ENCODE measurements at regions not wholly inside any gene's neighbourhood (a gene's known extent, or its start where the extent isn't known, plus 50 kb on each side); places are given as distances from the start of the nearest gene placed in this dataset.

GRCh38 chr1:30514137-30514654 lies 209.2 kb downstream of the MATN1 start:
- DNase-seq: no peak

- DNase-seq: no peak
Measured at GRCh38 chr1:30513396-30514136, 209.8 kb downstream of the MATN1 start.

GRCh38 chr1:30512914-30513265 lies 210.5 kb downstream of the MATN1 start:
- no peak for DNase-seq

GRCh38 chr1:30511991-30512913 lies 211.1 kb downstream of the MATN1 start:
- no peak for DNase-seq

- no peak for DNase-seq
Measured at GRCh38 chr1:30511563-30511962, 211.8 kb downstream of the MATN1 start.

- DNase-seq: no peak
Measured at GRCh38 chr1:30511106-30511505, 212.3 kb downstream of the MATN1 start.

GRCh38 chr1:30509670-30510069 lies 213.7 kb downstream of the MATN1 start:
- DNase-seq: no peak

- no peak for DNase-seq
Measured at GRCh38 chr1:30508611-30509010, 214.8 kb downstream of the MATN1 start.

GRCh38 chr1:30508175-30508448 lies 215.3 kb downstream of the MATN1 start:
- no peak for DNase-seq

GRCh38 chr1:30507401-30508174 lies 215.8 kb downstream of the MATN1 start:
- DNase-seq: no peak

- no peak for DNase-seq
Measured at GRCh38 chr1:30507016-30507312, 216.4 kb downstream of the MATN1 start.

GRCh38 chr1:30506291-30507015 lies 216.9 kb downstream of the MATN1 start:
- no peak for DNase-seq

GRCh38 chr1:30505853-30506252 lies 217.5 kb downstream of the MATN1 start:
- no peak for DNase-seq

- DNase-seq: no peak
Measured at GRCh38 chr1:30492451-30492850, 230.9 kb downstream of the MATN1 start.

GRCh38 chr1:30491831-30492230 lies 231.6 kb downstream of the MATN1 start:
- DNase-seq: no peak

- no peak for DNase-seq
Measured at GRCh38 chr1:30490554-30491053, 232.8 kb downstream of the MATN1 start.

- no peak for DNase-seq
Measured at GRCh38 chr1:30489737-30490389, 233.5 kb downstream of the MATN1 start.

GRCh38 chr1:30488324-30488913 lies 235.0 kb downstream of the MATN1 start:
- no peak for DNase-seq

- DNase-seq: no peak
Measured at GRCh38 chr1:30487042-30487441, 236.3 kb downstream of the MATN1 start.

- no peak for DNase-seq
Measured at GRCh38 chr1:30485072-30485471, 238.3 kb downstream of the MATN1 start.

GRCh38 chr1:30484668-30485067 lies 238.7 kb downstream of the MATN1 start:
- DNase-seq: no peak

All from right lung (tissue), 2 donors.